Neural crest cell (in vitro differentiated cells): ENCODE measurements at regions not wholly inside any gene's neighbourhood (a gene's known extent, or its start where the extent isn't known, plus 50 kb on each side); places are given as distances from the start of the nearest gene placed in this dataset.

Experiments used
- DNase-seq: peaks from one replicate; pipeline ENCODE4 v3.0.0; 2021; ENCODE audit warnings: low read depth, mixed read lengths, low spot score
- H3K27ac Mint-ChIP-seq: one replicate; pipeline ENCODE4 v1.8.0; 2021; ENCODE audit warnings: mild to moderate bottlenecking, mixed read lengths; ENCODE audit not compliant: unreplicated experiment
- H3K27me3 Mint-ChIP-seq: 2 replicates; pipeline ENCODE4 v1.8.0; 2021; ENCODE audit warnings: low read depth, mild to moderate bottlenecking, mixed read lengths
- H3K36me3 Mint-ChIP-seq: 2 replicates; pipeline ENCODE4 v1.8.0; 2021; ENCODE audit warnings: low read depth, mild to moderate bottlenecking, mixed read lengths
- H3K4me1 Mint-ChIP-seq: 2 replicates; pipeline ENCODE4 v1.8.0; 2021; ENCODE audit warnings: mixed read lengths
- H3K4me3 Mint-ChIP-seq: one replicate; pipeline ENCODE4 v1.8.0; 2021; ENCODE audit warnings: mild to moderate bottlenecking, mixed read lengths
- H3K9me3 Mint-ChIP-seq: 2 replicates; pipeline ENCODE4 v1.8.0; 2021; ENCODE audit warnings: mixed read lengths
- TF ChIP-seq, protein P1 (sequence below): fragments of 200-600 bp; sonication (generic); conservative IDR thresholded peaks from 2 replicates; pipeline ENCODE4 v1.5.0; 2021; ENCODE audit warnings: antibody characterized with exemption, mild to moderate bottlenecking

DNA sequence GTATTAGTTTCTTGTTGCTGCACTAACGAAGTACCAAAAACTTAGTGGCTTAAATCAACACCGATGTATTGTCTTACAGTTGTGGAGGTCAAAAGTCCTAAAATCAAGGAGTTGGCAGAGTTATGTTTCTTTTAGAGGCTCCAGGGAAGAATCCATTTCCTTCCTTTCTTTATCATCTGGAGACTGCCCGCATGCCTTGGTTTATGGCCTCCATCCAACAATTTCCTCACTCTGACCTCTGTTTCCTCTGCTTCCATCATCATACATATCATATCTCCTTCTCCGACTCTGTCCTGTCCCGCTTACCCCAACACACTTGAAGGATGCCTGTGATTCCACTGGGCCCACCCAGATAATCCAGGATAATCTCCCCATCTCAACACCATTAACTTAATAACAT is 627.8 kb downstream of the KCNJ2 start:
- no peak overlapping the region for H3K4me3 Mint-ChIP-seq
- H3K36me3 Mint-ChIP-seq = no peaks in the 10 kb centered on the region
- DNase-seq = no peak
- H3K27me3 Mint-ChIP-seq = no peaks in the 10 kb centered on the region
- TF ChIP-seq, protein P1, sequence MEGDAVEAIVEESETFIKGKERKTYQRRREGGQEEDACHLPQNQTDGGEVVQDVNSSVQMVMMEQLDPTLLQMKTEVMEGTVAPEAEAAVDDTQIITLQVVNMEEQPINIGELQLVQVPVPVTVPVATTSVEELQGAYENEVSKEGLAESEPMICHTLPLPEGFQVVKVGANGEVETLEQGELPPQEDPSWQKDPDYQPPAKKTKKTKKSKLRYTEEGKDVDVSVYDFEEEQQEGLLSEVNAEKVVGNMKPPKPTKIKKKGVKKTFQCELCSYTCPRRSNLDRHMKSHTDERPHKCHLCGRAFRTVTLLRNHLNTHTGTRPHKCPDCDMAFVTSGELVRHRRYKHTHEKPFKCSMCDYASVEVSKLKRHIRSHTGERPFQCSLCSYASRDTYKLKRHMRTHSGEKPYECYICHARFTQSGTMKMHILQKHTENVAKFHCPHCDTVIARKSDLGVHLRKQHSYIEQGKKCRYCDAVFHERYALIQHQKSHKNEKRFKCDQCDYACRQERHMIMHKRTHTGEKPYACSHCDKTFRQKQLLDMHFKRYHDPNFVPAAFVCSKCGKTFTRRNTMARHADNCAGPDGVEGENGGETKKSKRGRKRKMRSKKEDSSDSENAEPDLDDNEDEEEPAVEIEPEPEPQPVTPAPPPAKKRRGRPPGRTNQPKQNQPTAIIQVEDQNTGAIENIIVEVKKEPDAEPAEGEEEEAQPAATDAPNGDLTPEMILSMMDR = no peak
- H3K27ac Mint-ChIP-seq = no peak overlapping the region
- peaks cover 4% of the 10 kb centered on the region for H3K9me3 Mint-ChIP-seq
- H3K4me1 Mint-ChIP-seq = peaks cover 5% of the 10 kb centered on the region

DNA sequence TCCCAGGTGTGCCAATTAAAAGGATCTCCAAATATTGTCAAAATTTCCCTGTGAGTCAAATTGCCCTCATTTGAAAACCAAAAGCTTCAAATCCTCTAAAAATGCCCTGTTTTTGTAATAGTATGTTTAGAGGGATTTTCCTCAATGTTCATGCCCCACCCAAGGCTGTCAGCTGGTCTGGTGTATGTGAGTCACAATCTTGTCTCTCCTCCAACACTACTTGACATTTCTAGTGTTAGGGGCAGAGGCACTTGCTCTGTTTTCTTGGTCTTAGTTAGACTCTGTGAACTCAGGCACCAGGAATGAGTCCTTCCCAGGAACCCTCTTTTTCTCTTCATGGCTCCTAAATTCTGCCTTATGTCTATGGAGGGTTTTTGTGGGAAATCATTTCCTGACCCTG is 634.8 kb downstream of the KCNJ2 start:
- peaks cover 23% of the 10 kb centered on the region for H3K9me3 Mint-ChIP-seq

DNA sequence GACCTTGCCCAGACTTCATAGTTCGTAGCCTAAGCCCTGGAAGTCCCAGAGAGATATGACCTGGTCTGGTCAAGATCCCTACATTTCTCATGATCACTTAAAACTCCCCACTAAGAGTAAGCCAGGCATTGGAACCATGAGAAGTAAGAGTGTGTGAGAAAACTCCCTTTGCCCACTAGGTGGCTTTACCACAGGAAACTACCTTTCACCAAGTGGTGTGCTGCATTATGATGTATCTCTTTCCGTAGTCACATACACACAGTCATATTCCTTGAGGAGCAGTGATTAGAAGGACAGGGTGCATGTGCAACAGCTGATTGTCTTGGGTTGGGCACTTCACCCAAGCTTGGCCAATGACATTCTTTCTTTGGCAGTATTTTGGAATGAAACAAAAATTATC is 639.3 kb downstream of the KCNJ2 start:
- Mint-ChIP-seq H3K27ac (no peak overlapping the region), H3K9me3 (peaks cover 19% of the 10 kb centered on the region), H3K36me3 (peaks cover 4% of the 10 kb centered on the region), H3K4me1 (peaks cover 5% of the 10 kb centered on the region), H3K27me3 (no peaks in the 10 kb centered on the region), H3K4me3 (no peak overlapping the region)
- DNase-seq = no peak
- TF ChIP-seq, protein P1 = peak; percentile 47

More for the DNA sequence above, 634.8 kb downstream of the KCNJ2 start:
- no peak for DNase-seq
- no peak overlapping the region for H3K4me3 Mint-ChIP-seq
- no peaks in the 10 kb centered on the region for H3K27me3 Mint-ChIP-seq
- peaks cover 8% of the 10 kb centered on the region for H3K36me3 Mint-ChIP-seq
- H3K27ac Mint-ChIP-seq = no peak overlapping the region
- TF ChIP-seq, protein P1 = no peak
- no peaks in the 10 kb centered on the region for H3K4me1 Mint-ChIP-seq

DNA sequence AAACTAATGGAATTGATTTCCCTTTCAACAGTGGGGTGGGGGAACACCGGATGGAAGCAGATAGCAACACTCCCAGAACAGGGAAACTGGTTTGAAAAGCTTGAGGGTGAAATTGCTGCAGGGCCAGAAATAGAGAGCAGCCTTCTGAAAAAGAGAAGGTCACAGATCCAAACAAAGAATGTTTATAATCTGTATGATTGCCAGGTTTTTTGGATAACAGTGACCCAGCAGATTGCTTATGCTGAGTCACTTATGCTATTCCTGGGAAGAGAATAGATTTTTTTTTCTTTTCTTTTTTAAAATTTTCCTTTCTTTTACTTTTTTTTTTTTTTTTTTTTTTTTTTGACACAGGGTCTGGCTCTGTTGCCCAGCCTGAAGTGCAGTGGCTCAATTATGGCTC is 641.3 kb downstream of the KCNJ2 start:
- TF ChIP-seq, protein P1 = no peak
- H3K36me3 Mint-ChIP-seq = peaks cover under 1% of the 10 kb centered on the region
- H3K9me3 Mint-ChIP-seq = peaks cover 13% of the 10 kb centered on the region
- no peak for DNase-seq
- peaks cover 10% of the 10 kb centered on the region for H3K4me1 Mint-ChIP-seq
- no peak overlapping the region for H3K4me3 Mint-ChIP-seq
- H3K27me3 Mint-ChIP-seq = no peaks in the 10 kb centered on the region
- no peak overlapping the region for H3K27ac Mint-ChIP-seq

DNA sequence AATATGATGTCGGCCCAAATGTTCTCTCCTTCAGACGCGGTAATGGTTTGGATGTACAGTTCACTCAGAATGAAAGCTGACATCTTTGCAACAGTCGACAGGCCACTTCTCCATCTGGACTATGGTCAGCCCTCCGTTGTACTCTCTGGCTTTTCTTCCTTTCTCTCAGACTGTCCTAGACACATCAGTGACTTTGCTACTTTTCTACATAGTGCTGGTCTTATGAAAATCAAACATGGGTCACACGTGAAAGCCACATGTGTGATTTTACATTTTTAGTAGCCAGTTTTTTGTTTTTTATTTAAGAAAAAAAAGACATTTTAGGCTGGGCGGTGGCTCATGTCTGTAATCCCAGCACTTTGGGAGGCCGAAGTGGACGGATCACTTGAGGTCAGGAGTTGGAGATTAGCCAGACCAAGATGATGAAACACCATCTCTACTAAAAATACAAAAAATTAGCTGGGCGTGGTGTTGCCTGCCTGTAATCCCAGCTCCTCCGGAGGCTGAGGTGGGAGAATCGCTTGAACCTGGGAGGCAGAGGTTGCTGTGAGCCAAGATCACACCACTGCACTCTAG is 644.1 kb downstream of the KCNJ2 start:
- H3K27me3 Mint-ChIP-seq = no peaks in the 10 kb centered on the region
- peaks cover 10% of the 10 kb centered on the region for H3K4me1 Mint-ChIP-seq

More for the DNA sequence above, 644.1 kb downstream of the KCNJ2 start:
- no peaks in the 10 kb centered on the region for H3K36me3 Mint-ChIP-seq
- DNase-seq = no peak
- TF ChIP-seq, protein P1 = no peak
- no peak overlapping the region for H3K4me3 Mint-ChIP-seq
- no peak overlapping the region for H3K27ac Mint-ChIP-seq
- H3K9me3 Mint-ChIP-seq = peaks cover 16% of the 10 kb centered on the region
